H1 (cell line): ENCODE measurements at regions not wholly inside any gene's neighbourhood (a gene's known extent, or its start where the extent isn't known, plus 50 kb on each side); places are given as distances from the start of the nearest gene placed in this dataset.

Experiments used
- CTCF ChIA-PET: fragments of 300-600 bp; sonication (Branson Sonifier 250); formaldehyde crosslinking; loops from one replicate; lab custom pipeline; 2021; ENCODE audit not compliant: partially characterized antibody; lab: Charles Lee
- POLR2A ChIA-PET: fragments of 300-600 bp; sonication (Branson Sonifier 250); formaldehyde crosslinking; loops from one replicate; lab custom pipeline; 2021; ENCODE audit warnings: inconsistent platforms; ENCODE audit not compliant: partially characterized antibody; lab: Charles Lee
- DNase-seq, 2 experiments: peaks; one replicate each; pipeline versions ENCODE4 v3.0.0 to v3.0.0-alpha.2; 2010 to 2022; ENCODE audit warnings: low spot score in 2 of 2, low read depth in 1 of 2, mixed read lengths in 1 of 2
- FAIRE-seq: peaks from 2 replicates; lab custom pipeline; 2011; peaks lifted over from hg19 to GRCh38; lab: Jason Lieb, UNC
- H2AFZ ChIP-seq: 2 replicates; pipeline ENCODE4 v1.8.1; 2012; ENCODE audit warnings: low read length, inconsistent platforms
- H2AK5ac ChIP-seq: 2 replicates; pipeline ENCODE4 v1.6.1; 2013; ENCODE audit warnings: low read depth, low read length
- H2BK120ac ChIP-seq: replicated peaks from 2 replicates; pipeline ENCODE3; 2013; ENCODE audit warnings: low read depth, low read length, inconsistent platforms
- H2BK12ac ChIP-seq: 2 replicates; pipeline ENCODE4 v1.6.1; 2013; ENCODE audit warnings: low read depth, low read length
- H2BK15ac ChIP-seq: 2 replicates; pipeline ENCODE4 v1.6.1; 2013; ENCODE audit warnings: low read length
- H2BK20ac ChIP-seq: 2 replicates; pipeline ENCODE4 v1.6.1; 2013; ENCODE audit warnings: low read length
- H2BK5ac ChIP-seq: 2 replicates; pipeline ENCODE4 v1.6.1; 2013; ENCODE audit warnings: low read depth, low read length
- H3K14ac ChIP-seq: 2 replicates; pipeline ENCODE4 v1.6.1; 2013; ENCODE audit warnings: inconsistent platforms; ENCODE audit not compliant: insufficient read length
- H3K18ac ChIP-seq: 2 replicates; pipeline ENCODE4 v1.6.1; 2013; ENCODE audit warnings: low read length; ENCODE audit errors: extremely low read depth
- H3K23ac ChIP-seq: 2 replicates; pipeline ENCODE4 v1.6.1; 2013; ENCODE audit warnings: inconsistent platforms; ENCODE audit not compliant: insufficient read length
- H3K23me2 ChIP-seq: 2 replicates; pipeline ENCODE4 v1.6.1; 2013; ENCODE audit warnings: low read depth, low read length
- H3K27ac ChIP-seq: 2 replicates; pipeline ENCODE4 v1.6.1; 2011; ENCODE audit warnings: low read depth, low read length, inconsistent platforms
- H3K27me3 ChIP-seq, 4 experiments: replicated peaks in 1 of 4; 1 replicate in 1 of 4; 2 replicates in 3 of 4; pipeline versions ENCODE4 v1.6.1 to v1.8.1; 2011 to 2013; ENCODE audit warnings: low read length in 3 of 4, mild to moderate bottlenecking in 3 of 4, inconsistent platforms in 2 of 4, mixed read lengths in 2 of 4, moderate library complexity in 1 of 4; ENCODE audit not compliant: control insufficient read depth in 3 of 4, insufficient read depth in 3 of 4; ENCODE audit errors: extremely low read depth in 1 of 4
- H3K36me3 ChIP-seq, 4 experiments: 2 replicates each; pipeline versions ENCODE4 v1.6.1 to v1.8.1; 2011 to 2013; ENCODE audit warnings: mild to moderate bottlenecking in 4 of 4, low read length in 3 of 4, moderate library complexity in 2 of 4, control low read depth in 1 of 4, inconsistent platforms in 1 of 4; ENCODE audit not compliant: insufficient read depth in 4 of 4, control insufficient read depth in 2 of 4
- H3K4ac ChIP-seq: replicated peaks from 2 replicates; pipeline ENCODE3; 2013; ENCODE audit warnings: low read length, low read depth, mixed read lengths, inconsistent platforms; ENCODE audit not compliant: insufficient read length
- H3K4me1 ChIP-seq, 4 experiments: replicated peaks in 1 of 4; 1 replicate in 1 of 4; 2 replicates in 3 of 4; pipeline versions ENCODE4 v1.6.1 to v1.8.1; 2011 to 2013; ENCODE audit warnings: low read length in 3 of 4, inconsistent platforms in 2 of 4, mixed read lengths in 1 of 4; ENCODE audit not compliant: insufficient read depth in 4 of 4, control insufficient read depth in 3 of 4
- H3K4me2 ChIP-seq, 2 experiments: 2 replicates each; pipeline versions ENCODE4 v1.6.1 to v1.8.1; 2011 to 2013; ENCODE audit warnings: low read depth in 2 of 2, low read length in 2 of 2, control low read depth in 1 of 2, inconsistent platforms in 1 of 2, mild to moderate bottlenecking in 1 of 2; ENCODE audit not compliant: insufficient read depth in 1 of 2
- H3K4me3 ChIP-seq, 4 experiments: fragments of 200-600, 300-600 bp in 1 of 4; sonication (generic), shearing (Covaris generic), sonication (Bioruptor Twin) in 1 of 4; 2 replicates each; pipeline versions ENCODE4 v1.5.1 to v1.8.1; 2011 to 2016; ENCODE audit warnings: low read length in 4 of 4, low read depth in 3 of 4, control low read depth in 2 of 4, inconsistent platforms in 2 of 4, mild to moderate bottlenecking in 2 of 4, mixed read lengths in 1 of 4, moderate library complexity in 1 of 4; ENCODE audit not compliant: insufficient read depth in 2 of 4; ENCODE audit errors: extremely low read depth in 1 of 4
- H3K56ac ChIP-seq: replicated peaks from 2 replicates; pipeline ENCODE3; 2013; ENCODE audit warnings: low read depth, mild to moderate bottlenecking, mixed read lengths, low read length, inconsistent platforms; ENCODE audit not compliant: insufficient read length
- H3K79me1 ChIP-seq: 2 replicates; pipeline ENCODE4 v1.6.1; 2013; ENCODE audit warnings: low read depth, low read length, control low read depth
- H3K79me2 ChIP-seq, 2 experiments: 2 replicates each; pipeline versions ENCODE4 v1.6.1 to v1.8.1; 2012 to 2013; ENCODE audit warnings: low read length in 2 of 2, mild to moderate bottlenecking in 2 of 2, inconsistent platforms in 1 of 2; ENCODE audit not compliant: insufficient read depth in 2 of 2, control insufficient read depth in 1 of 2
- H3K9ac ChIP-seq, 4 experiments: replicated peaks in 1 of 4; 1 replicate in 1 of 4; 2 replicates in 3 of 4; pipeline versions ENCODE4 v1.6.1 to v1.8.1; 2011 to 2013; ENCODE audit warnings: low read depth in 3 of 4, low read length in 3 of 4, control low read depth in 2 of 4, mild to moderate bottlenecking in 2 of 4, moderate library complexity in 2 of 4, inconsistent platforms in 1 of 4; ENCODE audit errors: extremely low read depth in 1 of 4
- H3K9me3 ChIP-seq, 2 experiments: 2 replicates each; pipeline versions ENCODE4 v1.6.1 to v1.8.1; 2012 to 2013; ENCODE audit warnings: mild to moderate bottlenecking in 2 of 2, moderate library complexity in 2 of 2, control low read depth in 1 of 2, inconsistent platforms in 1 of 2, low read depth in 1 of 2, low read length in 1 of 2, mixed read lengths in 1 of 2; ENCODE audit not compliant: insufficient read depth in 2 of 2
- H4K20me1 ChIP-seq, 2 experiments: replicated peaks in 1 of 2; 2 replicates each; pipeline versions ENCODE3 to v1.8.1; 2011 to 2013; ENCODE audit warnings: inconsistent platforms in 2 of 2, low read length in 2 of 2, mild to moderate bottlenecking in 1 of 2; ENCODE audit not compliant: insufficient read depth in 2 of 2, control insufficient read depth in 1 of 2
- H4K5ac ChIP-seq: 2 replicates; pipeline ENCODE4 v1.6.1; 2013; ENCODE audit warnings: low read length, low read depth, mixed read lengths, inconsistent platforms; ENCODE audit not compliant: insufficient read length
- H4K8ac ChIP-seq: 2 replicates; pipeline ENCODE4 v1.8.0; 2013; ENCODE audit warnings: mild to moderate bottlenecking, moderate library complexity, low read length, inconsistent platforms; ENCODE audit not compliant: insufficient read depth; ENCODE audit errors: extremely low read depth
- H4K91ac ChIP-seq: replicated peaks from 2 replicates; pipeline ENCODE3; 2013; ENCODE audit warnings: low read length, mixed read lengths, inconsistent platforms; ENCODE audit not compliant: insufficient read length
- BRCA1 ChIP-seq: IDR thresholded peaks from 2 replicates; pipeline ENCODE4 v1.6.1; 2012; ENCODE audit warnings: low read depth, low read length, improper control_type of control experiment
- CEBPB ChIP-seq: IDR thresholded peaks from 2 replicates; pipeline ENCODE4 v1.6.1; 2012; ENCODE audit warnings: low read depth, low read length
- CHD2 ChIP-seq: IDR thresholded peaks from 2 replicates; pipeline ENCODE4 v1.6.1; 2012; ENCODE audit warnings: low read length, improper control_type of control experiment
- E2F6 ChIP-seq: IDR thresholded peaks from 2 replicates; pipeline ENCODE4 v1.6.1; 2012; ENCODE audit warnings: inconsistent platforms
- EGR1 ChIP-seq: IDR thresholded peaks from 2 replicates; pipeline ENCODE4 v1.6.1; 2011; ENCODE audit warnings: low read depth, low read length, borderline replicate concordance
- HDAC2 ChIP-seq, 2 experiments: fragments of 300-600 bp in 1 of 2; sonication (generic) in 1 of 2; IDR thresholded peaks; 2 replicates each; pipeline ENCODE4 v1.6.1; 2011 to 2012; ENCODE audit warnings: low read depth in 2 of 2, low read length in 2 of 2, mild to moderate bottlenecking in 2 of 2, moderate library complexity in 2 of 2, borderline replicate concordance in 1 of 2, inconsistent platforms in 1 of 2
- MAX ChIP-seq: IDR thresholded peaks from 2 replicates; pipeline ENCODE4 v1.6.1; 2012; ENCODE audit warnings: inconsistent platforms
- POLR2A ChIP-seq, 2 experiments: IDR thresholded peaks; 1 replicate in 1 of 2; 2 replicates in 1 of 2; pipeline ENCODE4 v1.6.1; 2011; ENCODE audit warnings: low read depth in 2 of 2, low read length in 2 of 2, mild to moderate bottlenecking in 2 of 2; ENCODE audit errors: control extremely low read depth in 1 of 2
- RBBP5 ChIP-seq: IDR thresholded peaks from 2 replicates; pipeline ENCODE4 v1.7.1; 2012; ENCODE audit warnings: low read depth, mild to moderate bottlenecking, inconsistent platforms, low read length, moderate library complexity, borderline replicate concordance
- SIN3A ChIP-seq, 2 experiments: IDR thresholded peaks in 1 of 2; conservative IDR thresholded peaks in 1 of 2; 2 replicates each; pipeline ENCODE4 v1.6.1; 2011 to 2012; ENCODE audit warnings: low read length in 2 of 2, improper control_type of control experiment in 1 of 2, low read depth in 1 of 2, mild to moderate bottlenecking in 1 of 2
- SIRT6 ChIP-seq: IDR thresholded peaks from one replicate; pipeline ENCODE4 v1.7.1; 2012; ENCODE audit warnings: low read length, inconsistent platforms
- SIX5 ChIP-seq: IDR thresholded peaks from 2 replicates; pipeline ENCODE4 v1.6.1; 2011; ENCODE audit warnings: mild to moderate bottlenecking, low read depth, low read length
- SP1 ChIP-seq: IDR thresholded peaks from 2 replicates; pipeline ENCODE4 v1.6.1; 2011; ENCODE audit warnings: low read depth, low read length
- TAF1 ChIP-seq: IDR thresholded peaks from 2 replicates; pipeline ENCODE4 v1.6.1; 2011; ENCODE audit warnings: mild to moderate bottlenecking, low read depth, low read length
- TEAD4 ChIP-seq: IDR thresholded peaks from 2 replicates; pipeline ENCODE4 v1.6.1; 2012; ENCODE audit warnings: low read depth, low read length, inconsistent platforms, mixed read lengths
- YY1 ChIP-seq: IDR thresholded peaks from 2 replicates; pipeline ENCODE4 v1.6.1; 2011; ENCODE audit warnings: low read depth, mild to moderate bottlenecking, low read length
- WGBS, 2 experiments: shearing (Covaris generic) in 1 of 2; methylation state at CpG; one replicate each; pipeline versions ENCODE4 v1.1.6 to v1.1.7; 2013 to 2015; ENCODE audit warnings: low lambda C conversion rate in 2 of 2, mixed read lengths in 2 of 2, inconsistent platforms in 1 of 2, low coverage in 1 of 2, missing lambda C conversion rate in 1 of 2; ENCODE audit not compliant: insufficient replicate concordance in 2 of 2, insufficient coverage in 1 of 2, insufficient read length in 1 of 2; ENCODE audit errors: extremely low coverage in 1 of 2, missing lambda C conversion rate in 1 of 2; 5-methylcytosine and 5-hydroxymethylcytosine counted together

GRCh38 chr16:80460988-80461387 lies 79.8 kb upstream of the DYNLRB2 start:
- Histone ChIP-seq H3K27me3 (no peaks in the 10 kb centered on the region), H4K5ac (no peak overlapping the region), H3K4me1 (peaks cover 0 to 4% (median 3%) of the 10 kb centered on the region in 4 experiments; a peak in 5 of 7 replicates), H3K23ac (no peak overlapping the region), H3K18ac (no peak overlapping the region), H2BK20ac (no peak overlapping the region), H4K20me1 (no peaks in the 10 kb centered on the region), H3K4ac (no peak overlapping the region), H3K4me2 (no peak overlapping the region), H2BK120ac (no peak overlapping the region), H2BK5ac (no peak overlapping the region), H3K27ac (no peak overlapping the region), H3K14ac (no peak overlapping the region), H2BK15ac (no peak overlapping the region), H2BK12ac (no peak overlapping the region), H3K79me1 (no peaks in the 10 kb centered on the region), H2AK5ac (no peak overlapping the region), H3K9ac (no peak overlapping the region), H3K79me2 (no peaks in the 10 kb centered on the region), H4K8ac (no peak overlapping the region), H3K36me3 (no peaks in the 10 kb centered on the region), H3K56ac (no peak overlapping the region), H3K4me3 (no peak overlapping the region), H2AFZ (no peak overlapping the region), H3K9me3 (no peaks in the 10 kb centered on the region), H3K23me2 (no peaks in the 10 kb centered on the region), H4K91ac (no peak overlapping the region)
- 42% methylated on average over 1 of the region's 1 CpG; no CpG with 5 or more reads in 1 of the 2 experiments for WGBS, 2 experiments
- CTCF ChIA-PET: no interaction called here
- DNase-seq: no peak
- POLR2A ChIA-PET: no interaction called here
- no peak for FAIRE-seq
- TF ChIP-seq MAX (no peak), HDAC2 (IDR thresholded peaks at IDR 0.05; ENCODE audit: borderline replicate concordance in 1 of 2, low read depth in 2 of 2, low read length in 2 of 2) (no peak), YY1 (no peak), SP1 (no peak), CHD2 (no peak), SIX5 (no peak), SIN3A (conservative IDR thresholded peaks at IDR 0.05 in 1 of 2, IDR thresholded peaks at IDR 0.05 in 1 of 2; ENCODE audit: low read depth in 1 of 2, low read length in 2 of 2) (no peak), CEBPB (no peak), SIRT6 (no peak), RBBP5 (no peak), BRCA1 (no peak), E2F6 (no peak), EGR1 (no peak), TAF1 (no peak), POLR2A (IDR thresholded peaks at IDR 0.05; ENCODE audit: control extremely low read depth in 1 of 2, low read depth in 2 of 2, low read length in 2 of 2) (no peak), TEAD4 (no peak)
